ENCODE measurements at regions not wholly inside any gene's neighbourhood (a gene's known extent, or its start where the extent isn't known, plus 50 kb on each side); places are given as distances from the start of the nearest gene placed in this dataset.

DNA sequence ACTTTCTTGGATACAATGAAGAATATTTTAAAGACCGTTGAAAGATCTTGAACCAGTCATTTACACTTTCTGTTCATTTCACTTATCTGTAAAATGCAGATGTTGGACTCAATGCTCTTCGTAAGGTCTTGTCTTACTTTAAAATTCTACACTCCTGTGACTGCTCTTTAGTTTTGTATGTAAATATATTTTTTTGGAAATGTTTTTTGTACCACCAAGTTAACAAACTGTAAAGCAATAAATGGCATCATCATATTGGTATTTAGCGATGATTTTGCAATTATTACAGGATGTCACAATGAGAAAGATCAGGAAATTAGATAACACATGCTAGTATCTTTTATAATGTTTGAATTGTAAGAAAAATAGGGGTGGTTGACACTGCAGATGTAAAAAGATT is 80.8 kb upstream of the GNAQ start:
- TF ChIP-seq EZH2phosphoT487 (IDR thresholded peaks at IDR 0.05; ENCODE audit: borderline replicate concordance) (no peak), POLR2A (IDR thresholded peaks at IDR 0.05; ENCODE audit: borderline replicate concordance, extremely low read depth, insufficient read depth, insufficient read length) (no peak)
- TF ChIP-seq, protein P1, sequence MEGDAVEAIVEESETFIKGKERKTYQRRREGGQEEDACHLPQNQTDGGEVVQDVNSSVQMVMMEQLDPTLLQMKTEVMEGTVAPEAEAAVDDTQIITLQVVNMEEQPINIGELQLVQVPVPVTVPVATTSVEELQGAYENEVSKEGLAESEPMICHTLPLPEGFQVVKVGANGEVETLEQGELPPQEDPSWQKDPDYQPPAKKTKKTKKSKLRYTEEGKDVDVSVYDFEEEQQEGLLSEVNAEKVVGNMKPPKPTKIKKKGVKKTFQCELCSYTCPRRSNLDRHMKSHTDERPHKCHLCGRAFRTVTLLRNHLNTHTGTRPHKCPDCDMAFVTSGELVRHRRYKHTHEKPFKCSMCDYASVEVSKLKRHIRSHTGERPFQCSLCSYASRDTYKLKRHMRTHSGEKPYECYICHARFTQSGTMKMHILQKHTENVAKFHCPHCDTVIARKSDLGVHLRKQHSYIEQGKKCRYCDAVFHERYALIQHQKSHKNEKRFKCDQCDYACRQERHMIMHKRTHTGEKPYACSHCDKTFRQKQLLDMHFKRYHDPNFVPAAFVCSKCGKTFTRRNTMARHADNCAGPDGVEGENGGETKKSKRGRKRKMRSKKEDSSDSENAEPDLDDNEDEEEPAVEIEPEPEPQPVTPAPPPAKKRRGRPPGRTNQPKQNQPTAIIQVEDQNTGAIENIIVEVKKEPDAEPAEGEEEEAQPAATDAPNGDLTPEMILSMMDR (IDR thresholded peaks at IDR 0.05 in 2 of 3, conservative IDR thresholded peaks at IDR 0.05 in 1 of 3; ENCODE audit: borderline replicate concordance in 1 of 3, insufficient read depth in 1 of 3, low read depth in 2 of 3, low read length in 2 of 3), result no peak

Measured in HCT116 (cell line).